WTC11 (cell line): ENCODE measurements at regions not wholly inside any gene's neighbourhood (a gene's known extent, or its start where the extent isn't known, plus 50 kb on each side); places are given as distances from the start of the nearest gene placed in this dataset.
A peak's percentile ranks its signal among the peaks of the same experiment; 100 is the strongest.
"Not testable (repeated sequence)": the region's sequence is repeated elsewhere in the genome, so short reads cannot be mapped to it uniquely, and the experiment has no call there.

Source experiments
- ATAC-seq: fragments of 200-7000 bp; cut with Tn5 transposase; 2 replicates; pipeline ENCODE4 v1.10.0; 2021; ENCODE audit warnings: mild to moderate bottlenecking, moderate library complexity
- CTCF ChIA-PET: fragments of 300-600 bp; sonication (Branson Sonifier 250); formaldehyde crosslinking; loops from one replicate; lab custom pipeline; 2021; ENCODE audit warnings: antibody characterized with exemption; lab: Charles Lee
- POLR2A ChIA-PET: fragments of 350-600 bp; sonication (Branson Sonifier 250); formaldehyde crosslinking; loops from one replicate; lab custom pipeline; 2021; ENCODE audit warnings: antibody characterized with exemption; lab: Charles Lee
- DNase-seq: peaks from one replicate; pipeline ENCODE4 v3.0.0; 2021; ENCODE audit warnings: low spot score
- H3K27ac Mint-ChIP-seq: 2 replicates; pipeline ENCODE4 v1.8.0; 2021; ENCODE audit warnings: mixed read lengths
- H3K27me3 Mint-ChIP-seq: 2 replicates; pipeline ENCODE4 v1.8.0; 2021; ENCODE audit warnings: low read depth, mild to moderate bottlenecking, moderate library complexity, mixed read lengths
- H3K36me3 Mint-ChIP-seq: 2 replicates; pipeline ENCODE4 v1.8.0; 2021; ENCODE audit warnings: mixed read lengths
- H3K4me1 Mint-ChIP-seq: 2 replicates; pipeline ENCODE4 v1.8.0; 2022; ENCODE audit warnings: mixed read lengths
- H3K4me3 Mint-ChIP-seq: 2 replicates; pipeline ENCODE4 v1.8.0; 2021; ENCODE audit warnings: mild to moderate bottlenecking, moderate library complexity, mixed read lengths
- H3K9me3 Mint-ChIP-seq: 2 replicates; pipeline ENCODE4 v1.8.0; 2021; ENCODE audit warnings: mixed read lengths
- EMX1 ChIP-seq: fragments of 250-450 bp; sonication (Bioruptor Pico); IDR thresholded peaks from 2 replicates; pipeline ENCODE4 v1.8.0; 2021; ENCODE audit warnings: mild to moderate bottlenecking
- FOXK1 ChIP-seq: sonication (generic); formaldehyde crosslinking; IDR thresholded peaks from 2 replicates; pipeline ENCODE4 v1.8.0; 2022; ENCODE audit warnings: mild to moderate bottlenecking, moderate library complexity, missing genetic modification reagents
- GABPB1 ChIP-seq: sonication (generic); formaldehyde crosslinking; IDR thresholded peaks from 2 replicates; pipeline ENCODE4 v1.8.1; 2023; ENCODE audit warnings: mild to moderate bottlenecking, missing genetic modification reagents
- HMGA2 ChIP-seq: fragments of 250-450 bp; sonication (Bioruptor Pico); IDR thresholded peaks from 2 replicates; pipeline ENCODE4 v1.4.0; 2021; ENCODE audit warnings: mild to moderate bottlenecking, moderate library complexity
- KAT7 ChIP-seq: sonication (generic); formaldehyde crosslinking; IDR thresholded peaks from 2 replicates; pipeline ENCODE4 v1.8.1; 2023; ENCODE audit warnings: missing genetic modification reagents, mild to moderate bottlenecking, borderline replicate concordance
- NFYB ChIP-seq: sonication (generic); formaldehyde crosslinking; conservative IDR thresholded peaks from 2 replicates; pipeline ENCODE4 v1.8.0; 2022; ENCODE audit warnings: low read depth, missing genetic modification reagents
- SOX15 ChIP-seq: fragments of 250-450 bp; sonication (Bioruptor Pico); IDR thresholded peaks from 2 replicates; pipeline ENCODE4 v1.9.0; 2021; ENCODE audit warnings: mild to moderate bottlenecking
- SP1 ChIP-seq: sonication (generic); formaldehyde crosslinking; conservative IDR thresholded peaks from 2 replicates; pipeline ENCODE4 v1.8.1; 2022; ENCODE audit warnings: missing genetic modification reagents
- TP53 ChIP-seq: sonication (generic); formaldehyde crosslinking; IDR thresholded peaks from 2 replicates; pipeline ENCODE4 v1.8.1; 2023; ENCODE audit warnings: mild to moderate bottlenecking, missing genetic modification reagents
- ZNF121 ChIP-seq: sonication (generic); formaldehyde crosslinking; IDR thresholded peaks from 2 replicates; pipeline ENCODE4 v1.8.0; 2023; ENCODE audit warnings: missing genetic modification reagents
- ZNF416 ChIP-seq: fragments of 250-450 bp; sonication (Bioruptor Pico); IDR thresholded peaks from 2 replicates; pipeline ENCODE4 v1.9.0; 2021; ENCODE audit warnings: mild to moderate bottlenecking, inconsistent platforms
- TF ChIP-seq, protein P1 (sequence below): sonication (generic); formaldehyde crosslinking; IDR thresholded peaks from 2 replicates; pipeline ENCODE4 v1.8.0; 2023; ENCODE audit warnings: mild to moderate bottlenecking, missing genetic modification reagents
- TF ChIP-seq, protein P2 (sequence below): fragments of 250-450 bp; sonication (Bioruptor Pico); IDR thresholded peaks from 2 replicates; pipeline ENCODE4 v1.9.0; 2021; ENCODE audit warnings: mild to moderate bottlenecking, borderline replicate concordance
- TF ChIP-seq, protein P3 (sequence below): sonication (generic); formaldehyde crosslinking; IDR thresholded peaks from 2 replicates; pipeline ENCODE4 v1.8.1; 2023; ENCODE audit warnings: mild to moderate bottlenecking, missing genetic modification reagents, moderate library complexity
- TF ChIP-seq, protein P4 (sequence below): fragments of 200-600 bp; IDR thresholded peaks from 2 replicates; pipeline ENCODE4 v1.8.0; 2022; ENCODE audit warnings: antibody characterized with exemption

DNA sequence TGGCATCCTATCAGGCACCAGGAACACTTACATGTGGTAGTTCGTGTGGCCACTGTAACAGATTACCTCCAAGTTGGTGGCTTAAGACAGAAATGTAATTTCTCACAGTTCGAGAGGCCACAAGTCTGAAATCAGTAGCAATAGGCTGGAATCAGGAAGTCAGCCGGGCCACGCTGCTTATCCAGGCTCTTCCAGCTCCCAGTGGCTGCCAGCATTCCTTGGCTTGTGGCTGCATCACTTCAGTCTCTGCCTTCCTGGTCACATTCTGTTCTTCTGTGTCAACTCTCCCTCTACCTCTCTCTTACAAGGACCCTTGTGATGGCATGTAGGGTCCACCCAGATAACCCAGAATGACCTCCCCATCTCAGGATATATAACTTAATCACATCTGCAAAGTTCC, 78.7 kb upstream of the MSX2 start:
- no peak for ATAC-seq
- peaks cover 33% of the 10 kb centered on the region for H3K9me3 Mint-ChIP-seq
- H3K4me3 Mint-ChIP-seq: no peak overlapping the region
- no peak for DNase-seq
- no peak overlapping the region for H3K27ac Mint-ChIP-seq
- H3K4me1 Mint-ChIP-seq: no peaks in the 10 kb centered on the region
- TF ChIP-seq GABPB1 (no peak), FOXK1 (CRISPR knock-in tag) (no peak), SP1 (CRISPR knock-in tag) (no peak), TP53 (CRISPR knock-in tag) (no peak), EMX1 (no peak), SOX15 (CRISPR knock-in tag) (no peak), ZNF416 (no peak), KAT7 (no peak), HMGA2 (no peak)
- TF ChIP-seq, protein P1, sequence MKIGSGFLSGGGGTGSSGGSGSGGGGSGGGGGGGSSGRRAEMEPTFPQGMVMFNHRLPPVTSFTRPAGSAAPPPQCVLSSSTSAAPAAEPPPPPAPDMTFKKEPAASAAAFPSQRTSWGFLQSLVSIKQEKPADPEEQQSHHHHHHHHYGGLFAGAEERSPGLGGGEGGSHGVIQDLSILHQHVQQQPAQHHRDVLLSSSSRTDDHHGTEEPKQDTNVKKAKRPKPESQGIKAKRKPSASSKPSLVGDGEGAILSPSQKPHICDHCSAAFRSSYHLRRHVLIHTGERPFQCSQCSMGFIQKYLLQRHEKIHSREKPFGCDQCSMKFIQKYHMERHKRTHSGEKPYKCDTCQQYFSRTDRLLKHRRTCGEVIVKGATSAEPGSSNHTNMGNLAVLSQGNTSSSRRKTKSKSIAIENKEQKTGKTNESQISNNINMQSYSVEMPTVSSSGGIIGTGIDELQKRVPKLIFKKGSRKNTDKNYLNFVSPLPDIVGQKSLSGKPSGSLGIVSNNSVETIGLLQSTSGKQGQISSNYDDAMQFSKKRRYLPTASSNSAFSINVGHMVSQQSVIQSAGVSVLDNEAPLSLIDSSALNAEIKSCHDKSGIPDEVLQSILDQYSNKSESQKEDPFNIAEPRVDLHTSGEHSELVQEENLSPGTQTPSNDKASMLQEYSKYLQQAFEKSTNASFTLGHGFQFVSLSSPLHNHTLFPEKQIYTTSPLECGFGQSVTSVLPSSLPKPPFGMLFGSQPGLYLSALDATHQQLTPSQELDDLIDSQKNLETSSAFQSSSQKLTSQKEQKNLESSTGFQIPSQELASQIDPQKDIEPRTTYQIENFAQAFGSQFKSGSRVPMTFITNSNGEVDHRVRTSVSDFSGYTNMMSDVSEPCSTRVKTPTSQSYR (CRISPR knock-in tag): no peak
- TF ChIP-seq, protein P2, sequence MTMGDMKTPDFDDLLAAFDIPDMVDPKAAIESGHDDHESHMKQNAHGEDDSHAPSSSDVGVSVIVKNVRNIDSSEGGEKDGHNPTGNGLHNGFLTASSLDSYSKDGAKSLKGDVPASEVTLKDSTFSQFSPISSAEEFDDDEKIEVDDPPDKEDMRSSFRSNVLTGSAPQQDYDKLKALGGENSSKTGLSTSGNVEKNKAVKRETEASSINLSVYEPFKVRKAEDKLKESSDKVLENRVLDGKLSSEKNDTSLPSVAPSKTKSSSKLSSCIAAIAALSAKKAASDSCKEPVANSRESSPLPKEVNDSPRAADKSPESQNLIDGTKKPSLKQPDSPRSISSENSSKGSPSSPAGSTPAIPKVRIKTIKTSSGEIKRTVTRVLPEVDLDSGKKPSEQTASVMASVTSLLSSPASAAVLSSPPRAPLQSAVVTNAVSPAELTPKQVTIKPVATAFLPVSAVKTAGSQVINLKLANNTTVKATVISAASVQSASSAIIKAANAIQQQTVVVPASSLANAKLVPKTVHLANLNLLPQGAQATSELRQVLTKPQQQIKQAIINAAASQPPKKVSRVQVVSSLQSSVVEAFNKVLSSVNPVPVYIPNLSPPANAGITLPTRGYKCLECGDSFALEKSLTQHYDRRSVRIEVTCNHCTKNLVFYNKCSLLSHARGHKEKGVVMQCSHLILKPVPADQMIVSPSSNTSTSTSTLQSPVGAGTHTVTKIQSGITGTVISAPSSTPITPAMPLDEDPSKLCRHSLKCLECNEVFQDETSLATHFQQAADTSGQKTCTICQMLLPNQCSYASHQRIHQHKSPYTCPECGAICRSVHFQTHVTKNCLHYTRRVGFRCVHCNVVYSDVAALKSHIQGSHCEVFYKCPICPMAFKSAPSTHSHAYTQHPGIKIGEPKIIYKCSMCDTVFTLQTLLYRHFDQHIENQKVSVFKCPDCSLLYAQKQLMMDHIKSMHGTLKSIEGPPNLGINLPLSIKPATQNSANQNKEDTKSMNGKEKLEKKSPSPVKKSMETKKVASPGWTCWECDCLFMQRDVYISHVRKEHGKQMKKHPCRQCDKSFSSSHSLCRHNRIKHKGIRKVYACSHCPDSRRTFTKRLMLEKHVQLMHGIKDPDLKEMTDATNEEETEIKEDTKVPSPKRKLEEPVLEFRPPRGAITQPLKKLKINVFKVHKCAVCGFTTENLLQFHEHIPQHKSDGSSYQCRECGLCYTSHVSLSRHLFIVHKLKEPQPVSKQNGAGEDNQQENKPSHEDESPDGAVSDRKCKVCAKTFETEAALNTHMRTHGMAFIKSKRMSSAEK: no peak
- no peaks in the 10 kb centered on the region; the same call in 1 of the 2 replicates for H3K27me3 Mint-ChIP-seq
- ChIA-PET POLR2A (no interaction called here), CTCF (no interaction called here)
- H3K36me3 Mint-ChIP-seq: peaks cover 10% of the 10 kb centered on the region

DNA sequence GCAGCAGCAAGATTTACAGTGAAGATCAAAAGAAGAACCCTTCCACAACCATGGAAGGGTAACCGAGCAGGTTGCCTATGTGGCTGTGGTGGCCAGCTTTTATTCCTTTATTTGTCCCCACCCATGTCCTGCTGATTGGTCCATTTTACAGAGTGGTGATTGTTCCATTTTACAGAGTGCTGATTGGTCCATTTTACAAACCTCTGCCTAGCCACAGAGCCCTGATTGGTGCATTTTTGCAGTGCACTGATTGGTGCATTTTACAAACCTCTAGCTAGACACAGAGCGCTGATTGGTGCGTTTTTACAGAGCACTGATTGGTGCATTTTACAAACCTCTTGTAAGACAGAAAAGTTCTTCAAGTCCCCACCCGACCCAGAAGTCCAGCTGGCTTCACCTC, 75.8 kb upstream of the MSX2 start:
- TF ChIP-seq NFYB (CRISPR knock-in tag): peak; percentile 53
- TF ChIP-seq, all 79 proteins: peak for 1; not testable (repeated sequence) for 78
- DNase-seq, H3K4me1 Mint-ChIP-seq, ATAC-seq, H3K27me3 Mint-ChIP-seq, CTCF ChIA-PET, POLR2A ChIA-PET, H3K4me3 Mint-ChIP-seq, H3K27ac Mint-ChIP-seq: not testable (repeated sequence)
- H3K36me3 Mint-ChIP-seq: peaks cover 10% of the 10 kb centered on the region
- H3K9me3 Mint-ChIP-seq: peaks cover 33% of the 10 kb centered on the region

DNA sequence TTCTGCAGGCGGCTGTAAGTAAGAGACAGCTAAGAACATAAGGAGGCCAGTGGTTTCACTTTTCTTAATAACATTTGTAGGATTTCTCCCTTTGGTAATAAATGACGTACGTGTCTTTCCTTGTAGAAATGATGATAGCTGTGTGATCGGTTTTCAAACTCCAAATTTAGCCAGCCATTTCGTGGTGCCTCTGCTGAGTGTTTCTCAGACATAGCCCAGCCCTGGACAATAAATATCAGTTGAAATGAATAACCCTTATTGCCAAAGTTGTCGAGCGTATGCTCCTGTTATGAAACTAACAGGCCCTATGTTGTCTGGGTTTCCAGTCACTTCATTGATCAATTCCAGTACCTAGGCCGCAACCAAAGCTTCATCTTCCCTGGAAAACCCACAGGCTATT, 75.0 kb upstream of the MSX2 start:
- H3K4me1 Mint-ChIP-seq: 0 out of 2 replicates have a peak, but pooled peaks cover 3% of the 10 kb centered on the region
- CTCF ChIA-PET: no interaction called here
- no peak overlapping the region for H3K27ac Mint-ChIP-seq

DNA sequence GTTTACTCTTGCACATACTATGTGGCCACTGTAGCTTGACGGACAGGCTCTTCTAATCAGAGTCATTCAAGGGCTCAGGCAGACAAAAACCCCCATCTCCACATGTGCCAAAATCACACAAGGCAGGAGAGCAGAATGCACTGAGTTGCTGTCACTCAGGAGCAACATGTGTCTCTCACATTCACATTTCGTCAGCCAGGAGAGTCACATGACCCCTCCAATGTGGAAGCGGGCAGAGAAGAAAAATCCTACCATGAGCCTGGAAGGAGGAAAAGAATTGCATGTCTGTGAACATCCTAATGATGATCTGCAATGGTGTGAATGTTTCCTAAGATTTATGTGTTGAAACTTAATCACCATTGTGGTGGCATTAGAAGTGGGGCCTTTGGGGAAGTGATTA, 69.9 kb upstream of the MSX2 start:
- ChIA-PET CTCF (no interaction called here), POLR2A (no interaction called here)
- DNase-seq (no peak), ATAC-seq (no peak)
- TF ChIP-seq, protein P3, sequence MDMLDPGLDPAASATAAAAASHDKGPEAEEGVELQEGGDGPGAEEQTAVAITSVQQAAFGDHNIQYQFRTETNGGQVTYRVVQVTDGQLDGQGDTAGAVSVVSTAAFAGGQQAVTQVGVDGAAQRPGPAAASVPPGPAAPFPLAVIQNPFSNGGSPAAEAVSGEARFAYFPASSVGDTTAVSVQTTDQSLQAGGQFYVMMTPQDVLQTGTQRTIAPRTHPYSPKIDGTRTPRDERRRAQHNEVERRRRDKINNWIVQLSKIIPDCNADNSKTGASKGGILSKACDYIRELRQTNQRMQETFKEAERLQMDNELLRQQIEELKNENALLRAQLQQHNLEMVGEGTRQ: peak; percentile 17; the same call in 1 of the 2 replicates
- TF ChIP-seq, protein P4, sequence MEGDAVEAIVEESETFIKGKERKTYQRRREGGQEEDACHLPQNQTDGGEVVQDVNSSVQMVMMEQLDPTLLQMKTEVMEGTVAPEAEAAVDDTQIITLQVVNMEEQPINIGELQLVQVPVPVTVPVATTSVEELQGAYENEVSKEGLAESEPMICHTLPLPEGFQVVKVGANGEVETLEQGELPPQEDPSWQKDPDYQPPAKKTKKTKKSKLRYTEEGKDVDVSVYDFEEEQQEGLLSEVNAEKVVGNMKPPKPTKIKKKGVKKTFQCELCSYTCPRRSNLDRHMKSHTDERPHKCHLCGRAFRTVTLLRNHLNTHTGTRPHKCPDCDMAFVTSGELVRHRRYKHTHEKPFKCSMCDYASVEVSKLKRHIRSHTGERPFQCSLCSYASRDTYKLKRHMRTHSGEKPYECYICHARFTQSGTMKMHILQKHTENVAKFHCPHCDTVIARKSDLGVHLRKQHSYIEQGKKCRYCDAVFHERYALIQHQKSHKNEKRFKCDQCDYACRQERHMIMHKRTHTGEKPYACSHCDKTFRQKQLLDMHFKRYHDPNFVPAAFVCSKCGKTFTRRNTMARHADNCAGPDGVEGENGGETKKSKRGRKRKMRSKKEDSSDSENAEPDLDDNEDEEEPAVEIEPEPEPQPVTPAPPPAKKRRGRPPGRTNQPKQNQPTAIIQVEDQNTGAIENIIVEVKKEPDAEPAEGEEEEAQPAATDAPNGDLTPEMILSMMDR: no peak
- no peak overlapping the region for H3K4me3 Mint-ChIP-seq
- no peaks in the 10 kb centered on the region for H3K36me3 Mint-ChIP-seq
- no peaks in the 10 kb centered on the region for H3K27me3 Mint-ChIP-seq
- H3K9me3 Mint-ChIP-seq: peaks cover 4% of the 10 kb centered on the region; the same call in 1 of the 2 replicates
- no peak overlapping the region for H3K27ac Mint-ChIP-seq
- H3K4me1 Mint-ChIP-seq: 0 out of 2 replicates have a peak, but pooled peaks cover 3% of the 10 kb centered on the region

More for the DNA sequence above, 75.0 kb upstream of the MSX2 start:
- H3K4me3 Mint-ChIP-seq: no peak overlapping the region
- H3K9me3 Mint-ChIP-seq: peaks cover 33% of the 10 kb centered on the region
- no peak for TF ChIP-seq SP1 (CRISPR knock-in tag)
- no peak for TF ChIP-seq ZNF121 (CRISPR knock-in tag)
- DNase-seq (no peak), ATAC-seq (no peak)
- H3K36me3 Mint-ChIP-seq: peaks cover 10% of the 10 kb centered on the region
- POLR2A ChIA-PET: no interaction called here
- H3K27me3 Mint-ChIP-seq: no peaks in the 10 kb centered on the region; the same call in 1 of the 2 replicates
